GM21619 (cell line): ENCODE measurements at regions not wholly inside any gene's neighbourhood (a gene's known extent, or its start where the extent isn't known, plus 50 kb on each side); places are given as distances from the start of the nearest gene placed in this dataset.

Experiments
- ATAC-seq: cut with Tn5 transposase; IDR thresholded peaks from one replicate; pipeline ENCODE4 v1.9.1; 2021; ENCODE audit not compliant: unreplicated experiment

DNA sequence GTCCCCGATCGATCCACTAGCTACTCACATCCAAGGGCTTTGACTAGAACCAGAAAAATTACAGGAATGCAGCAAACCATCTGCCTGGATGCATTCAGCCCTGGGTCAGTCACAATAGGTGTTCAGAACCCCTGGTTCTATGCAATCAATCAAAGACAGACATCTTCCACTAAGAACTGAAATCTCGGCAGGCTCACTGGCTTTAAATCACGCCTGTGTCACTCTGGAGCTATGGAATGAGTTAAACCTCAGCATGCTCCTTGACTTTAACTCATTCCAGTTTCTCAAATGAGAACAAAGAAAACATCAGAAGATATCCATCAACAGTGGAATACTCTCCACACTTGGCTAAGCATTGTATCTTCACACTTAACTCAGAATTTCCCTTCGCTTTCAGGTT lies 68.1 kb upstream of the SPTBN1 start:
- no peak for ATAC-seq

DNA sequence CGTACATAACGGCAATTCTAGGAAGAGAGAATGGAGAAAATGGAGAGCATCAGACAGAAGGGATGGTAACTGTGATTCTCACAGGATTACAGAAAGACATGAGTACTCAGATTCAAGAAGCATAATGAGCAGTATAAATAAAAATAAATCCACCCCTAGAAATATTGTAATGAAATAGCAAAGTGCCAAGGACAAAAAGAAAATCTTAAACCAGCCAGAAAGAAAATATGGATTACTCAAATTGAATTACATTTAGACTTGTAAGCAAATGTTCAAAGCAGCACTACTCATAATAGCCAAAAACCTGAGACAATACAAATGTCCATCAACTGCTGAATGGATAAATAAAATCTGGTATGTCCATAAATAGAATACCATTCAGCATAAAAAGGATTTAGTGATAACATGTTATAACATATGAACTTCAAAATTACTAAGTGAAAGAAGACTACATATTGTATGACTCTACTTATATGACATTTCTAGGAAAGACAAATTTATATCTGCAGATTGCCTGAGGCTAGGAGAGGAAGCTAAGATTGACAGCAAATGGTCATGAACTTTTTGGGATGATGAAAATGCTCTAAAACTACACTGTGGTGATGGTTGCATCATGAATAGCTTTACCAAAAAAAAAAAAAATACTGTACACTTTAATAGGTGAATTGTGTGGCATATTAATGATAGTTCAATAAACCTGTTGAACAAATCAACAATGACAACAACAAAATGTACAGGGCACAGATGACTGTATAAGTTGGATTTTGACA lies 63.4 kb upstream of the SPTBN1 start:
- ATAC-seq, result no peak

DNA sequence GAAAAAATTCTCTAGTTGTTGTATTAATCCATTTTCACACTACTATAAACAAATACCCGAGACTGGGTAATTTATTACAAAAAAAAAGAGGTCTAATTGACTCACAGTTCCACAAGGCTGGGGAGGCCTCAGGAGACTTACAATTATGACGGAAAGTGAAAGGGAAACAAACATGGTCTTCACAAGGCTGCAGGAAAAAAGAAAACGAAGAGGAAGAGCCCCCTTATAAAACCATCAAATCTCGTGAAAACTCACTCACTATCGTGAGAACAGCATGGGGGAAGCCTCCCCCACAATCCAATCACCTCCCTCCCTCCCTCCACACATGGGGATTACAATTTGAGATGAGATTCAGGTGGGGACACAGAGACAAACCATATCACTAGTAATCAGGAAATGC lies 61.7 kb upstream of the SPTBN1 start:
- peak; percentile 69 for ATAC-seq

DNA sequence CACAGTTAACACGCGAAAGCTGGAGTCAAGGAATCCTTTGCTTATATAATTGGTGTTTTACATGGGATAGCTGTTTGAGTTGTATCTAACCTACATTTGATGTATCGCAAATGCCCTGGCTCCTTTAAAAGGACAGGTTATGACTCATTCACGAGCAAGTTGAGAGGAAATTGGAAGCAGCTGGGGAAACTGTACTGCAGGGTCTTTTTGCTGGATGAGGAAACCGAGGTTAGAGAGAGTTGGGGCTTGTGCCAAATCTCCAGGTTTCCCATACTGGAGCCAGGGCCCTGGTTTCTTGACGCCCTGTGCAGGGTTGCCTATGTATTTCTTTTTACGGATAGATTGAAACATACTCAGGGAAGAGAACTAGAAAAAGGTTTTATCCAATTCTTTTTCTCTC lies 60.0 kb upstream of the SPTBN1 start:
- ATAC-seq, result no peak

DNA sequence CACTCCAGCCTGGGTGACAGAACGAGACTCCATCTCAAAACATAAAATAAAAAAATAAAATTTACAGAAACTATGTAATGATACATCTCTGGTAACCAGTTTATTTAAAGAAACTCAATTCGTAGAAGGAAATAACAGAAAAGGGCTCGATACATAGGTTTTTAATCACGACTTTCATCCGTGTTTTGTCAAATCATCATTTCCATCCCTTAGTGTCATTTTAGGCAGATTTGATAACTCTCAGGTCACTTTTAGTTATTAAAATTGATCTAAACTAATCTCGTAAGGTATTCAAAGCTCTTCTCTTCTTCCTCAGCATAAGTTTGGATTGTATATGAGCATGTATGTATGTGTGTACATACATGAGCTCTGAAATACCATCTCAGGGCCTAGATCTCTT lies 59.3 kb upstream of the SPTBN1 start:
- no peak for ATAC-seq

DNA sequence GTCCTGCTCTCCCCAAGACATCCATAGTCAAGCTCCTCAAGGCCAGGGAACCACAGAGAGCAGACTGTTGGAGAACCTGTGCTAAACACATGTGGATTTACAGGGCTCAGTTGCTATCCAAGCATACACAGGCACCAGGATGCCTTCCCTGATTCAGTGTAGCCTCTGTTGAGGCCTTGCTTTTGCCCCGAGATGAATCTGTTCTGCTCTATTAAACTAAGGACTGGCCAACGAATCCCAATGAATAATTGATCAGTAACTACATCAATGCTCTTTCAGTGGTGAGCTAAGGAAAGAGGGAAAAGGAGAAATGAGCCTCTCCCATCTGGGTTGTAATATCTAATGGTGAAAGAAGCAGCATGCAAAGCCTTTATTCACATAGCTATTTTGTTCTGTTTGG lies 58.7 kb upstream of the SPTBN1 start:
- ATAC-seq, result no peak

DNA sequence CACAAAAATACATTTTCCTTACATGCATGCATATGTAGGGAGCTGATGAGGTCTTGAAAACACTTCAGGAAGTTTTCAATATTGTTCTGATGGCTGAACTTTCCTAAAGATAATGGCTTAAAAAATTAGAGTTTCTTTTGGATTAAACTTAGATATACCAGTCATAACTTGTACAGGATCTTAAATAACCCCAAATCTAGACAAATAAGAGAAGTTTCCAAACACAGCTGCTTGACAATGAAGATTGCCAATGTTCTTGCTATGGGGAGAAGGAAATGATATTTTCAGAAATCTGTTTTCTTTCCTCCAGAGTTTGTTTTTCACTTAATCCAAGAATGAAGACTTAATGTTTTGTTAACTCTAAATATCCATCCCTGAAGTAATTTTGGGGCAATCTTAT lies 54.6 kb upstream of the SPTBN1 start:
- ATAC-seq, result no peak

DNA sequence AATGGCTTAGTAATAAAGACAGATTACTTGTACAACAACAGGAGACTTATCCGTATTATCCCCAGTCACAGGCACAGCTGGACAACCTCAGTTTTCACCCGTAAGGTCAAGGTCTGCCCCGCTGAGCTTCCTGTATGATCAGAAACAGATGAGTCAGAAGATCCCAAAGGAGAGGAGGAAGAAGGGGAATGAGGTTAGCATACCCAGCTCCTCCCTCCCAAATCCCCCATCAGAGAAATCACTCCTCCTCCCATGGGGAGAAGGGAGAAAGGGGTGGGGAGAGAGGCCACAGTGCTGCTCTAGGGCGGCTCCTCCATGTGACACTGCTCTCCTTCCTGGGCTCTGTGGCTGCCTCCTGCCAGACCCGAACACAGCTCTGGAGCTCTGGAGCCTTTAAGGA lies 53.8 kb upstream of the SPTBN1 start:
- no peak for ATAC-seq

DNA sequence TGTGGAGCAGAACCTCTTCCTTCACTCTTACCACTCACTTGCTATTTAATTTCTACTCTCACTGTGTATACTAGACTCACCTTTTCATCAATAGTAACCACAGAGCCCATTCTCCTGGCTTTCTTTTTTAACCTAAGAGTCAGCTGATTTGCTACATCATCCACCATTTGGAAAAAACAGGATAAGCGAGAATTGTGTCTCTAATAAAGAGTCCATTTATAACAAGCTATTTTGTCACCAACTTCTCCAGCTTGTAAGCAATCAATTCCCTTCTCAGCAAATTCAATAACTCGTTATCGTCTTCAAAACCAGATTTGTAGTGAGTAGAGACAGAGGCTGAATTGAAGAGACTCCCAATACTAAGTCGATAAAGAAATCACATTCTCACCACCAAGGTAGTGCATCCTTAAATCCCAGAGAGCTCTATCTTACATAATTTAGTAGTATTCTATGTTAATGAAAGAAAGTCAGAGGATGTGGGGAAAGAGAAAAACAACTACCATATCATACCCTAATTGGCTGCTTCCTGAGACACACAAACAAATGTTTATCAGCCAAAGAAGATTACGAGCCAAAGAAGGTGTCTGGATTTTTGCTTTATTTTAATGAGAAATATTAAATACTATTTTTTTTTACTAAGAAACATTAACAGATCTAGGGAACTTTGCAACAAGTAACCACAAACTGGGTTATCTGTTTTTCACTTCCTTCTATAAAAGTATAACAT lies 52.5 kb upstream of the SPTBN1 start:
- ATAC-seq, result no peak

DNA sequence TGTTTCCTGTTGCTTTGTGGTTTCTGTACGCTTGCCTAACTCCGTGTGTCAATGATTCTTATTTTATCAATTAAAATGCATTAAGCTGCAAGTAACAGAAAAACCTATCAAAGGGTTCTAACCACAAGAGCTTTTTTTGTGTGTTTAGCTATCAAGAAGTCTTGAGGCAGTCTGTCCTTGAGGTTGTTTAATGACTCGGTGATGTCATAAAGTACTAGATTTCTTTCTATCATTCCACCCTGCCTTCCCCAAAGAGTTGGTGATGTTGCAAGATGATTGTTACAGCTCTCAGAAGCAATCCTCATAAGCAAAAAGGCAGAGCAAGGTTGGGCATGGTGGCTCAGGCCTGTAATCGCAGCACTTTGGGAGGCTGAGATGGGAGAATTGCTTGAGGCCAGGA lies 51.9 kb upstream of the SPTBN1 start:
- ATAC-seq, result no peak

DNA sequence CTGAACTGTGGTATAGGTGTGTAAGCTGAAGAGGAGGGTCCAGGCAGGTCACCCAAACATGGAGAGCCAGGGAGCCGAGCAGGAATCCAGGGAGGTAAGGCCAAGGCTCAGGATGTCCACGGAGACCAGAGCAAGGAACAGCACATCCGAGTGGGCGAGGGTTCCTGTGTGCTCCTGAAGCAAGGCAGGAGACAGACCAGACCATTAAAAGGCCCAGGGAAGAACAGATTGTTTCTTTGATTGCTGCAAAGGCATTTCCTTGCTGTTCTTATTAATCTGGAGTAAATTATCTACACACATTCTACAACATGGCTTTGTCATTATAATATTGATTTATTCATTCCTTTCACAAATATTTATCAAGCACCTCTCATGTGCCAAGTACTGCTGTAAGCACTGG lies 50.1 kb upstream of the SPTBN1 start:
- ATAC-seq, result no peak
